ENCODE measurements at regions not wholly inside any gene's neighbourhood (a gene's known extent, or its start where the extent isn't known, plus 50 kb on each side); places are given as distances from the start of the nearest gene placed in this dataset.
"Not testable (repeated sequence)": the region's sequence is repeated elsewhere in the genome, so short reads cannot be mapped to it uniquely, and the experiment has no call there.

- no peak for DNase-seq
These were observed 159.4 kb downstream of the CRLF2 start for GRCh38 chrX:1053072-1053471.

- DNase-seq = no peak
These were observed 160.4 kb downstream of the CRLF2 start for GRCh38 chrX:1052021-1052420.

- no peak for DNase-seq
These were observed 161.0 kb downstream of the CRLF2 start for GRCh38 chrX:1051421-1051820.

- no peak for DNase-seq
These were observed 166.7 kb downstream of the CRLF2 start for GRCh38 chrX:1045680-1046314.

GRCh38 chrX:1041091-1041490 is 171.4 kb downstream of the CRLF2 start:
- no peak for DNase-seq

- DNase-seq = not testable (repeated sequence)
These were observed 176.5 kb downstream of the CRLF2 start for GRCh38 chrX:1035931-1036330.

GRCh38 chrX:1035206-1035605 is 177.2 kb downstream of the CRLF2 start:
- DNase-seq = no peak

GRCh38 chrX:1034717-1035116 is 177.7 kb downstream of the CRLF2 start:
- no peak for DNase-seq

- no peak for DNase-seq
These were observed 180.7 kb downstream of the CRLF2 start for GRCh38 chrX:1031521-1032430.

- DNase-seq = no peak
These were observed 183.0 kb downstream of the CRLF2 start for GRCh38 chrX:1029494-1029893.

GRCh38 chrX:1027680-1028079 is 184.8 kb downstream of the CRLF2 start:
- DNase-seq = no peak

- no peak for DNase-seq
These were observed 185.3 kb downstream of the CRLF2 start for GRCh38 chrX:1027133-1027532.

GRCh38 chrX:1026263-1027015 is 186.0 kb downstream of the CRLF2 start:
- DNase-seq = no peak

- DNase-seq = no peak
These were observed 187.0 kb downstream of the CRLF2 start for GRCh38 chrX:1025413-1025812.

GRCh38 chrX:1023676-1024075 is 188.8 kb downstream of the CRLF2 start:
- no peak for DNase-seq

- DNase-seq = not testable (repeated sequence)
These were observed 191.0 kb downstream of the CRLF2 start for GRCh38 chrX:1021314-1021993.

- no peak for DNase-seq
These were observed 191.7 kb downstream of the CRLF2 start for GRCh38 chrX:1020634-1021166.

- not testable (repeated sequence) for DNase-seq
These were observed 195.5 kb downstream of the CRLF2 start for GRCh38 chrX:1016926-1017325.

GRCh38 chrX:1016281-1016680 is 196.2 kb downstream of the CRLF2 start:
- DNase-seq = not testable (repeated sequence)

- no peak for DNase-seq
These were observed 199.7 kb downstream of the CRLF2 start for GRCh38 chrX:1012678-1013300.

GRCh38 chrX:1011691-1012283 is 200.7 kb downstream of the CRLF2 start:
- DNase-seq = no peak

- no peak for DNase-seq
These were observed 202.7 kb downstream of the CRLF2 start for GRCh38 chrX:1009771-1010170.
